ENCODE measurements at regions not wholly inside any gene's neighbourhood (a gene's known extent, or its start where the extent isn't known, plus 50 kb on each side); places are given as distances from the start of the nearest gene placed in this dataset.
A peak's percentile ranks its signal among the peaks of the same experiment; 100 is the strongest.
"Not testable (repeated sequence)": the region's sequence is repeated elsewhere in the genome, so short reads cannot be mapped to it uniquely, and the experiment has no call there.

DNA sequence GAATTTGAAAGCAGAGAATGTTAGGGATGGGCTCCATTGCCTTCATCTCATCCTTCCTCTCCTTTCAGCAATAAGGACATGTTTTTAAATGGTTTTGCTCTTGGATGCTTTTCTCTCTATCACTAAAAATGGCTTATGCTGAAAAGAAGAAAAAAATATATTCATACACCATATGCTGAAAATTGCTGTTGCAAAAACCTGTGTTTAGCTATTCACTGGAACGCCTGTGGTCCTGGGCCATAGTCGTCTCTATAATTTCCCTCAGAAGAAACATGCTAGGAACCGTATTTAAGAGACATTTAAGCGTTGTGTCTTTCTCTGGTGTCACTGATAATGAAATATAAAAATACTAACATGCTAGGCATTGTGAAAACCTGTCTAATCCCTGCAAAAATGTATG, 324.9 kb downstream of the TSN start:
- Mint-ChIP-seq H3K36me3 (ENCODE audit: low read depth) (no peaks in the 10 kb centered on the region), H3K27ac (ENCODE audit: unreplicated experiment) (no peak overlapping the region), H3K27me3 (ENCODE audit: low read depth) (no peaks in the 10 kb centered on the region), H3K4me1 (peaks cover 8% of the 10 kb centered on the region), H3K9me3 (no peaks in the 10 kb centered on the region), H3K4me3 (no peak overlapping the region)
- TF ChIP-seq, protein P1, sequence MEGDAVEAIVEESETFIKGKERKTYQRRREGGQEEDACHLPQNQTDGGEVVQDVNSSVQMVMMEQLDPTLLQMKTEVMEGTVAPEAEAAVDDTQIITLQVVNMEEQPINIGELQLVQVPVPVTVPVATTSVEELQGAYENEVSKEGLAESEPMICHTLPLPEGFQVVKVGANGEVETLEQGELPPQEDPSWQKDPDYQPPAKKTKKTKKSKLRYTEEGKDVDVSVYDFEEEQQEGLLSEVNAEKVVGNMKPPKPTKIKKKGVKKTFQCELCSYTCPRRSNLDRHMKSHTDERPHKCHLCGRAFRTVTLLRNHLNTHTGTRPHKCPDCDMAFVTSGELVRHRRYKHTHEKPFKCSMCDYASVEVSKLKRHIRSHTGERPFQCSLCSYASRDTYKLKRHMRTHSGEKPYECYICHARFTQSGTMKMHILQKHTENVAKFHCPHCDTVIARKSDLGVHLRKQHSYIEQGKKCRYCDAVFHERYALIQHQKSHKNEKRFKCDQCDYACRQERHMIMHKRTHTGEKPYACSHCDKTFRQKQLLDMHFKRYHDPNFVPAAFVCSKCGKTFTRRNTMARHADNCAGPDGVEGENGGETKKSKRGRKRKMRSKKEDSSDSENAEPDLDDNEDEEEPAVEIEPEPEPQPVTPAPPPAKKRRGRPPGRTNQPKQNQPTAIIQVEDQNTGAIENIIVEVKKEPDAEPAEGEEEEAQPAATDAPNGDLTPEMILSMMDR (conservative IDR thresholded peaks at IDR 0.05), result no peak
- DNase-seq (ENCODE audit: low read depth, low spot score), result no peak

DNA sequence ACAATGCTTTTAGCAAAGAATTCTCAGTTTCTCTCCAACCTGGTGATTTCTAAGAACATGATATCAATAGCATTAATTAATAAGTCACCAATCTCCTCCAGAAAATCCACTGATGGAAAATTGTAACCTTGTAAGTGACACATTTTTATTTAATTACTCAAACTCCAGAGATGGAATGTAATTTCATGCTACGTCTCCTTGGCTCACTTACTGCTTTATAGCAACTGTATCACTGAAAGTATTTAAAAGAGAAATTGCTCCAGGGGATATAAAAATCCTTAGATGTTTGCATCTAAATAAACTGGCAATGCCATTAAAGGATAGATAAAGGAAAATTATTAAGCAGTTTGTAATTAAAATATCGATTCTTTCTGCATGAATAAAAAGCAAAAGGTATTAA, 325.4 kb downstream of the TSN start:
- Mint-ChIP-seq H3K27ac (ENCODE audit: unreplicated experiment) (no peak overlapping the region), H3K27me3 (ENCODE audit: low read depth) (no peaks in the 10 kb centered on the region), H3K4me1 (peaks cover 8% of the 10 kb centered on the region), H3K4me3 (no peak overlapping the region), H3K9me3 (no peaks in the 10 kb centered on the region), H3K36me3 (ENCODE audit: low read depth) (no peaks in the 10 kb centered on the region)
- TF ChIP-seq, protein P1 (conservative IDR thresholded peaks at IDR 0.05), result no peak
- DNase-seq (ENCODE audit: low read depth, low spot score), result no peak

DNA sequence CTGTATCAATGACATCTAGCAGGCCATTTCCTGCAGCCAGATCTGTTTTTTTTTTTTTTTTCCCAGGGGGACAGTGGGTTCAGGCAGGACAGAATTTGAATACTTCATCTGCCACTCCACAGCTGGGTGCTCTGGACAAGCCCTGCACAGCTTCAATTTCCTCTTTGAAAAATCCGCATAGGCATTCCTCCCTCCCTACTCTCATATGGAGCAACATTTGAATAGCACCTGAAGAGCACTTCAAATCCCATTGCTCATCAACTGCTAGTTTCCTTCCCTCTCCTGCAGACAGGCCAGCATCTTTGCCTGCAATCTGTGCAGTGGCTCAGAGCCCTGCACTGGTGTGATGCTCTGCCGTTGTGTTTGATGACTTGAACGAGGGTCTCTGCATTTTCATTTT, 326.3 kb downstream of the TSN start:
- Mint-ChIP-seq H3K4me1 (peaks cover 8% of the 10 kb centered on the region), H3K4me3 (no peak overlapping the region), H3K27me3 (ENCODE audit: low read depth) (no peaks in the 10 kb centered on the region), H3K36me3 (ENCODE audit: low read depth) (no peaks in the 10 kb centered on the region), H3K9me3 (peaks cover under 1% of the 10 kb centered on the region), H3K27ac (ENCODE audit: unreplicated experiment) (peak overlapping the region; percentile 22)
- TF ChIP-seq, protein P1 (conservative IDR thresholded peaks at IDR 0.05), result no peak
- DNase-seq (ENCODE audit: low read depth, low spot score), result no peak

DNA sequence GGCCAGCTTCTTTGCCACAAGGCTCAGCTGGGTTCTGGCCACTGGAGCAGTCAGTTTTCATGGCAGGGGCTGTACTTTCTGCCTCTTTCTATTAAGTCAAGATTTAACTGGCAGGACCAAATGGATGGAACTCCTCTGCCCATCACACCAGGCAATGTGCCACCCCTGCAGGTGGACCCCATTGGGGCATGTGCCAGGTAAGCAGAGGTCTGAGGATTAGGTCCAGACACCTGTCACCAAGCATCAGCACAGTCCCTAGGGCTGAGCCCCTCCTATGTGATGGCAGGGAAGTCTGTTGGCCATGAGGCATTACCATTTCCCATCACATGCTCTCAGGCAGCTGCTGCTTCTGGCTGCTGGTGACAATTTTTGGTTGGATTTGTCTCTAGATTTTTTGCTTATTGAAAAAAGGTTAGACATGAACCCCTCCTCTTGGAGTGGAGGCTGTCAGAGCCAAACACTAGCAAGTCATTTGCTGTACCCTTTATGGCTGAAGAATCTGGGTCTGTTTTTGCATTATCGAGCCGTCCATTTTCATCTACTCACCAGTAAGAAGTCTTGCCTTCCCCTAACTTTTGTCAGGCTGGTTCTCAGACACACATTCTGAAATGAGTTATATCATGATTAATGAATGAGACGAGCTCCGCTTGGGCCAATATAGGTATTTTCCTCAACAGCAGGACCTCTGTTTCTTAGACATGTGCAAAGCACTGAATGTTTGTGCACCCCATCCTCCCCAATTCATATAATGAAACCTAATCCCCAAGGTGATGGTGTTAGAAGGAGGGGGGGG, 328.0 kb downstream of the TSN start:
- peaks cover 6% of the 10 kb centered on the region for H3K9me3 Mint-ChIP-seq
- H3K4me1 Mint-ChIP-seq, result peaks cover 8% of the 10 kb centered on the region
- no peaks in the 10 kb centered on the region for H3K36me3 Mint-ChIP-seq (ENCODE audit: low read depth)
- no peak overlapping the region for H3K27ac Mint-ChIP-seq (ENCODE audit: unreplicated experiment)
- no peaks in the 10 kb centered on the region for H3K27me3 Mint-ChIP-seq (ENCODE audit: low read depth)
- no peak overlapping the region for H3K4me3 Mint-ChIP-seq
- TF ChIP-seq, protein P1 (conservative IDR thresholded peaks at IDR 0.05), result no peak
- DNase-seq (ENCODE audit: low read depth, low spot score), result no peak

DNA sequence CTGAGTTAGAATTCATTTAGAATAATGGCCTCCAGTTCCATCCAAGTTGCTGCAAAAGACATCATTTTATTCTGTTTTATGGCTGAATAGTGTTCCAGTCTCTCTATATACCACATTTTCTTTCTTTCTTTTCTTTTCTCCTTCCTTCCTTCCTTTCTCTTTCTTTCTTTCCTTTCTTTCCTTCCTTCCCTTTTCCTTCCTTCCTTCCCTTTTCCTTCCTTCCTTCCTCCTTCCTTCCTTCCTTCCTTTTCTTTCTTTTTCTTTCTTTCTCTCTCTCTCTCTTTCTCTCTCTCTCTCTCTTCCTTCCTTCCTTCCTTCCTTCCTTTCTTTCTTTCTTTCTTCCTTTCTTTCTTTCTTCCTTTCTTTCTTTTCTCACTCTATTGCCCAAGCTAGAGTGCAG, 330.2 kb downstream of the TSN start:
- not testable (repeated sequence) for H3K4me3 Mint-ChIP-seq; H3K4me1 Mint-ChIP-seq; H3K36me3 Mint-ChIP-seq (ENCODE audit: low read depth)

DNA sequence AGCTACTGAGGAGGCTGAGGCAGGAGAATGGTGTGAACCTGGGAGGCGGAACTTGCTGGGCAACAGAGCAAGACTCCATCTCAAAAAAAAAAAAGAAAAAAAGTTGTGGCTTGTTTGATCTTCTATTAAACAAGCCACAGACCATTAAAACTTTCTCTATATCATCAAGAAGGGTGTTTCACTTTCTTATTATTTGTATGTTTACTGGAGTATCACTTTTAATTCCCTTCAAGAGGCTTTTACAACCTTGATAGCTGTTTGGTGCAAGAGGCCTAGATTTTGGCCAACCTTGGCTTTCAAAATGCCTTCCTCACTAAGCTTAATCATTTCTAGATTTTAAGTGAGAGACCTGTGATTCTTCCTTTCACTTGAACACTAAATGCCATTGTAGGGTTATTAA, 339.1 kb downstream of the TSN start:
- Mint-ChIP-seq H3K27me3 (ENCODE audit: low read depth) (no peaks in the 10 kb centered on the region), H3K4me3 (no peak overlapping the region), H3K9me3 (peaks cover 2% of the 10 kb centered on the region), H3K27ac (ENCODE audit: unreplicated experiment) (no peak overlapping the region), H3K4me1 (peaks cover 6% of the 10 kb centered on the region), H3K36me3 (ENCODE audit: low read depth) (peaks cover 7% of the 10 kb centered on the region)
- TF ChIP-seq, protein P1 (conservative IDR thresholded peaks at IDR 0.05), result no peak
- DNase-seq (ENCODE audit: low read depth, low spot score), result no peak

More for the DNA sequence above, 330.2 kb downstream of the TSN start:
- H3K9me3 Mint-ChIP-seq; DNase-seq (ENCODE audit: low read depth, low spot score); H3K27ac Mint-ChIP-seq (ENCODE audit: unreplicated experiment); H3K27me3 Mint-ChIP-seq (ENCODE audit: low read depth): not testable (repeated sequence)

Data from neural crest cell (in vitro differentiated cells).